Neuronal stem cell (in vitro differentiated cells): ENCODE measurements at regions not wholly inside any gene's neighbourhood (a gene's known extent, or its start where the extent isn't known, plus 50 kb on each side); places are given as distances from the start of the nearest gene placed in this dataset.

Experiments used
- DNase-seq: peaks from one replicate; pipeline ENCODE4 v3.0.0-alpha.2; 2013; ENCODE audit warnings: low spot score
- H2AFZ ChIP-seq: one replicate; pipeline ENCODE4 v1.6.1; 2013; ENCODE audit warnings: mild to moderate bottlenecking, low read length, inconsistent platforms
- H2AK5ac ChIP-seq: 2 replicates; pipeline ENCODE4 v1.6.1; 2013; ENCODE audit warnings: low read depth, mild to moderate bottlenecking, inconsistent platforms, low read length, moderate library complexity, mixed read lengths
- H2BK120ac ChIP-seq: 2 replicates; pipeline ENCODE4 v1.6.1; 2013; ENCODE audit warnings: low read depth, mild to moderate bottlenecking, inconsistent platforms, low read length, moderate library complexity, mixed read lengths
- H2BK12ac ChIP-seq: one replicate; pipeline ENCODE4 v1.6.1; 2013; ENCODE audit warnings: low read length, inconsistent platforms
- H2BK15ac ChIP-seq: 2 replicates; pipeline ENCODE4 v1.6.1; 2013; ENCODE audit warnings: mild to moderate bottlenecking, low read length, inconsistent platforms, mixed read lengths
- H2BK5ac ChIP-seq: one replicate; pipeline ENCODE4 v1.6.1; 2013; ENCODE audit warnings: inconsistent platforms, mild to moderate bottlenecking, low read length, moderate library complexity
- H3K14ac ChIP-seq: one replicate; pipeline ENCODE4 v1.6.1; 2013; ENCODE audit warnings: low read length, inconsistent platforms
- H3K18ac ChIP-seq: 2 replicates; pipeline ENCODE4 v1.6.1; 2013; ENCODE audit warnings: low read length, inconsistent platforms
- H3K23ac ChIP-seq: 2 replicates; pipeline ENCODE4 v1.6.1; 2013; ENCODE audit warnings: low read depth, mild to moderate bottlenecking, mixed read lengths, low read length, inconsistent platforms; ENCODE audit not compliant: poor library complexity
- H3K27ac ChIP-seq: replicated peaks from 3 replicates; pipeline ENCODE4 v1.5.1; 2013; ENCODE audit warnings: low read length, inconsistent platforms
- H3K27me3 ChIP-seq, 3 experiments: 2 replicates each; pipeline ENCODE4 v1.6.1; 2013; ENCODE audit warnings: low read length in 3 of 3, mild to moderate bottlenecking in 2 of 3, inconsistent platforms in 1 of 3, low read depth in 1 of 3, mixed read lengths in 1 of 3, moderate library complexity in 1 of 3; ENCODE audit not compliant: control insufficient read depth in 3 of 3, insufficient read depth in 3 of 3
- H3K36me3 ChIP-seq, 2 donors: replicated peaks in 1 of 2; 2 replicates each; pipeline ENCODE4 v1.6.1; 2013; ENCODE audit warnings: low read length in 2 of 2; ENCODE audit not compliant: control insufficient read depth in 2 of 2, insufficient read depth in 2 of 2
- H3K4ac ChIP-seq: 2 replicates; pipeline ENCODE4 v1.6.1; 2013; ENCODE audit warnings: inconsistent platforms, mild to moderate bottlenecking, low read length, moderate library complexity
- H3K4me1 ChIP-seq, 2 donors: 1 replicate in 1 of 2; 2 replicates in 1 of 2; pipeline ENCODE4 v1.6.1; 2013; ENCODE audit warnings: low read length in 2 of 2, low read depth in 1 of 2; ENCODE audit not compliant: control insufficient read depth in 2 of 2, insufficient read depth in 1 of 2
- H3K4me2 ChIP-seq: one replicate; pipeline ENCODE4 v1.6.1; 2013; ENCODE audit warnings: mild to moderate bottlenecking, low read length, inconsistent platforms; ENCODE audit not compliant: insufficient read depth, poor library complexity, severe bottlenecking
- H3K4me3 ChIP-seq, 2 donors: 2 replicates each; pipeline ENCODE4 v1.5.1; 2013; ENCODE audit warnings: low read length in 2 of 2, mild to moderate bottlenecking in 2 of 2, inconsistent platforms in 1 of 2, moderate library complexity in 1 of 2
- H3K79me1 ChIP-seq: one replicate; pipeline ENCODE4 v1.6.1; 2013; ENCODE audit warnings: low read depth, mild to moderate bottlenecking, inconsistent platforms, low read length, moderate library complexity
- H3K9ac ChIP-seq: one replicate; pipeline ENCODE4 v1.6.1; 2013; ENCODE audit warnings: mild to moderate bottlenecking, low read depth, low read length, inconsistent platforms; ENCODE audit not compliant: poor library complexity
- H3K9me3 ChIP-seq, 2 donors: replicated peaks in 1 of 2; 2 replicates each; pipeline versions ENCODE3 to v1.6.1; 2013; ENCODE audit warnings: low read length in 2 of 2, mild to moderate bottlenecking in 2 of 2, inconsistent platforms in 1 of 2, low read depth in 1 of 2, mixed read lengths in 1 of 2, moderate library complexity in 1 of 2; ENCODE audit not compliant: control insufficient read depth in 2 of 2, insufficient read depth in 1 of 2
- H4K8ac ChIP-seq: one replicate; pipeline ENCODE4 v1.6.1; 2013; ENCODE audit warnings: low read depth, mild to moderate bottlenecking, inconsistent platforms, low read length, moderate library complexity
- H4K91ac ChIP-seq: one replicate; pipeline ENCODE4 v1.6.1; 2013; ENCODE audit warnings: low read length, low read depth, mild to moderate bottlenecking, inconsistent platforms; ENCODE audit not compliant: poor library complexity
- WGBS, 2 donors: extraction: QIAGEN DNeasy Blood & Tissue Kit; methylation state at CpG; one replicate each; pipeline ENCODE4 v1.1.7; 2013; ENCODE audit warnings: missing lambda C conversion rate in 2 of 2, mixed read lengths in 1 of 2; ENCODE audit not compliant: insufficient read length in 2 of 2, insufficient replicate concordance in 1 of 2; ENCODE audit errors: extremely low coverage in 2 of 2; 5-methylcytosine and 5-hydroxymethylcytosine counted together

DNA sequence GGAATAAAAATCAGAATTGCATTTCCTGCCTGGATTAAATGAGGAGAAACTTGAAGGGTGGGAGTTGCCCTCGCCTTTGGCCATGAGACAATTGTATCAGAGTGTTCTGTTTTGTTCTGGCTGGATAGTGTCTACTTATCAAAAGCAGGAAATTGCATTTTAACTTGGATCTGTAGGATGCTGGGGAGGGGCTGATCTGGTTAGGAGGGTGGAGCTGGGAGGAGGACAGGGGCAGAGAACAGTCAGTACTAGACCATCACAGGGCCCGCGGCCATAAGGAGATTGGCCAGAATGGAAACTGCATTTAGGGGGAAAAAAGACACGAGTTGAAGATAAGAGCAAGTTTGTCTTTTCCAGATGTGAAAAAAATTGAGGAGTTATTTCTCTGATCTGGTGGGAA is 199.1 kb upstream of the POU3F3 start:
- H3K4ac ChIP-seq, result no peak overlapping the region

DNA sequence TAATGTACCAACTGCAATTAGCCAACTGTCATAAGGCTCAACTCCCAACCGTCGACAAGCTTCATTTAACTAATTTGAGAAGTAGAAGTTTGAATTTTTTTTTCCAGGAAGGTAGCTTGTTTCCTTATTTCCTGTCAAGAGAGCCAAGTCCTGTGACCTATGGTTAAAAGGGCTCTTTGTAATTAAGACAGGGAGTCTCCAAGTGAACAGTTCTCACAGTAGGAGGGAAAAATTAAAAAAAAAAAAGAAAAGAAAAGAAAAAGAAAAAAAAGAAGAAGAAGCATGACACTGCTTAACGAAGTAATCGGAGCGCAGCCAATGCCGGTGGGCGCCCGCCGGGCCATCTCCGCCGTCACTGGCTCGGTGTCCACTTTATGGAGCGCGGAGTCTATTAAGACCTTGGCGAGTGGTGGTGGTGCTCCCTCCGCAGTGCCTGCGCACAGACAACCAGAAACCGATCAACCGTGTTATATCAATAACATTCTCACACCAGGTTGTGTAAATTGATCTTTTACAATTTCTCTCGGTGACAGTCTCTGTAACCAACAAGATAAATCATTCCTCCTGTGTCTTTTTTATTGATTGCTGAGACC is 197.2 kb upstream of the POU3F3 start:
- H3K27me3 ChIP-seq, result no peaks in the 10 kb centered on the region
- no peak overlapping the region for H4K8ac ChIP-seq
- peak overlapping the region in 1 of 2 donors; percentile 0 for H3K4me3 ChIP-seq
- H3K14ac ChIP-seq, result no peak overlapping the region
- no peak overlapping the region for H3K27ac ChIP-seq
- H3K18ac ChIP-seq, result no peak overlapping the region
- no peaks in the 10 kb centered on the region for H3K36me3 ChIP-seq
- H2BK15ac ChIP-seq, result no peak overlapping the region
- WGBS, 2 donors, result no CpG with 5 or more reads among the region's 20 CpGs
- peaks cover 12 to 20% of the 10 kb centered on the region in 2 donors for H3K4me1 ChIP-seq
- H4K91ac ChIP-seq, result no peak overlapping the region
- peak overlapping the region; percentile 62 for H2AFZ ChIP-seq
- no peak overlapping the region for H3K4ac ChIP-seq
- no peak for DNase-seq
- no peak overlapping the region for H3K23ac ChIP-seq
- H3K9me3 ChIP-seq, result no peaks in the 10 kb centered on the region
- no peak overlapping the region for H3K4me2 ChIP-seq
- H3K79me1 ChIP-seq, result no peaks in the 10 kb centered on the region
- H2BK120ac ChIP-seq, result no peak overlapping the region
- no peak overlapping the region for H2AK5ac ChIP-seq
- H2BK12ac ChIP-seq, result no peak overlapping the region
- no peak overlapping the region for H2BK5ac ChIP-seq
- no peak overlapping the region for H3K9ac ChIP-seq

More for the DNA sequence above, 199.1 kb upstream of the POU3F3 start:
- Histone ChIP-seq H3K4me1 (peaks cover 12 to 20% of the 10 kb centered on the region in 2 donors), H3K18ac (no peak overlapping the region), H3K23ac (no peak overlapping the region), H4K91ac (no peak overlapping the region), H3K9me3 (no peaks in the 10 kb centered on the region), H3K79me1 (no peaks in the 10 kb centered on the region), H3K27me3 (no peaks in the 10 kb centered on the region), H2BK15ac (no peak overlapping the region), H2AFZ (no peak overlapping the region), H3K4me3 (no peak overlapping the region), H3K9ac (no peak overlapping the region), H3K4me2 (no peak overlapping the region), H3K27ac (no peak overlapping the region), H2BK12ac (no peak overlapping the region), H3K14ac (no peak overlapping the region), H4K8ac (no peak overlapping the region), H2BK5ac (no peak overlapping the region), H2BK120ac (no peak overlapping the region), H2AK5ac (no peak overlapping the region), H3K36me3 (no peaks in the 10 kb centered on the region)
- no peak for DNase-seq
- no CpG with 5 or more reads among the region's 4 CpGs for WGBS, 2 donors

GRCh38 chr2:104658144-104658835 is 195.6 kb upstream of the POU3F3 start:
- H3K27ac ChIP-seq, result peak overlapping the region; percentile 11
- H2BK120ac ChIP-seq, result no peak overlapping the region
- peak overlapping the region; percentile 11 for H3K18ac ChIP-seq
- no peak overlapping the region for H2AK5ac ChIP-seq
- no peak overlapping the region for H3K4me3 ChIP-seq
- peak; percentile 26 for DNase-seq
- H3K23ac ChIP-seq, result no peak overlapping the region
- peaks cover 14 to 20% of the 10 kb centered on the region in 2 donors for H3K4me1 ChIP-seq
- H3K27me3 ChIP-seq, result no peaks in the 10 kb centered on the region
- no peak overlapping the region for H3K4ac ChIP-seq
- no peak overlapping the region for H2BK5ac ChIP-seq
- no peaks in the 10 kb centered on the region for H3K9me3 ChIP-seq
- no peak overlapping the region for H2BK12ac ChIP-seq
- H3K14ac ChIP-seq, result no peak overlapping the region
- H3K36me3 ChIP-seq, result no peaks in the 10 kb centered on the region
- no peak overlapping the region for H3K9ac ChIP-seq
- no peak overlapping the region for H4K8ac ChIP-seq
- peak overlapping the region; percentile 81 for H2AFZ ChIP-seq
- no peak overlapping the region for H4K91ac ChIP-seq
- no peaks in the 10 kb centered on the region for H3K79me1 ChIP-seq
- H2BK15ac ChIP-seq, result peak overlapping the region; percentile 22
- WGBS, 2 donors, result no CpG with 5 or more reads among the region's 19 CpGs
- H3K4me2 ChIP-seq, result peak overlapping the region; percentile 59

GRCh38 chr2:104658904-104659591 is 194.9 kb upstream of the POU3F3 start:
- H3K4me2 ChIP-seq, result peak overlapping the region; percentile 59
- no peak overlapping the region for H3K4me3 ChIP-seq
- H4K8ac ChIP-seq, result no peak overlapping the region
- H3K36me3 ChIP-seq, result no peaks in the 10 kb centered on the region
- peak overlapping the region; percentile 97 for H3K18ac ChIP-seq
- H3K27me3 ChIP-seq, result no peaks in the 10 kb centered on the region
- no peak overlapping the region for H3K23ac ChIP-seq
- H3K4me1 ChIP-seq, result peaks cover 14 to 20% of the 10 kb centered on the region in 2 donors
- peak overlapping the region; percentile 50 for H2AK5ac ChIP-seq
- peak overlapping the region; percentile 38 for H3K27ac ChIP-seq
- H2BK120ac ChIP-seq, result peak overlapping the region; percentile 85
- peak overlapping the region; percentile 22 for H2BK15ac ChIP-seq
- H2BK12ac ChIP-seq, result peak overlapping the region; percentile 46
- H3K79me1 ChIP-seq, result no peaks in the 10 kb centered on the region
- WGBS, 2 donors, result no CpG with 5 or more reads among the region's 53 CpGs
- H2BK5ac ChIP-seq, result peak overlapping the region; percentile 87
- DNase-seq, result peak; percentile 57
- H3K9ac ChIP-seq, result no peak overlapping the region
- no peak overlapping the region for H3K14ac ChIP-seq
- H2AFZ ChIP-seq, result peak overlapping the region; percentile 81
- H3K4ac ChIP-seq, result no peak overlapping the region
- H3K9me3 ChIP-seq, result no peaks in the 10 kb centered on the region
- H4K91ac ChIP-seq, result no peak overlapping the region
